Lung (tissue), 11 donors: ENCODE measurements at regions not wholly inside any gene's neighbourhood (a gene's known extent, or its start where the extent isn't known, plus 50 kb on each side); places are given as distances from the start of the nearest gene placed in this dataset.

Experiments
- ATAC-seq: fragments of 200-7000 bp; cut with Tn5 transposase; one replicate; pipeline ENCODE4 v1.9.1; 2020; ENCODE audit warnings: moderate number of reproducible peaks; ENCODE audit not compliant: insufficient read depth, low FRiP score
- DNase-seq, 3 donors: peaks; one replicate each; pipeline ENCODE4 v3.0.0-alpha.2; 2013 to 2017
- H3K27ac ChIP-seq, 2 donors: one replicate each; pipeline ENCODE4 v1.5.1; 2013; ENCODE audit warnings: mild to moderate bottlenecking in 2 of 2, moderate library complexity in 2 of 2, control low read depth in 1 of 2, inconsistent platforms in 1 of 2, low read depth in 1 of 2, low read length in 1 of 2
- H3K27me3 ChIP-seq, 3 donors: one replicate each; pipeline ENCODE4 v1.5.1; 2013; ENCODE audit warnings: low read length in 2 of 3; ENCODE audit not compliant: control insufficient read depth in 3 of 3, insufficient read depth in 3 of 3
- H3K36me3 ChIP-seq, 4 donors: one replicate each; pipeline ENCODE4 v1.5.1; 2013; ENCODE audit warnings: low read length in 4 of 4, mild to moderate bottlenecking in 1 of 4, moderate library complexity in 1 of 4; ENCODE audit not compliant: control insufficient read depth in 4 of 4, insufficient read depth in 4 of 4
- H3K4me1 ChIP-seq, 5 donors: one replicate each; pipeline ENCODE4 v1.5.1; 2013; ENCODE audit warnings: low read length in 5 of 5, mild to moderate bottlenecking in 2 of 5, moderate library complexity in 1 of 5; ENCODE audit not compliant: control insufficient read depth in 5 of 5, insufficient read depth in 5 of 5
- H3K4me3 ChIP-seq: one replicate; pipeline ENCODE4 v1.5.1; 2013; ENCODE audit warnings: mild to moderate bottlenecking, control low read depth, moderate library complexity
- H3K9ac ChIP-seq, 2 donors: one replicate each; pipeline ENCODE4 v1.5.1; 2013; ENCODE audit warnings: low read length in 2 of 2, control low read depth in 1 of 2; ENCODE audit not compliant: insufficient read depth in 1 of 2
- H3K9me3 ChIP-seq, 4 donors: one replicate each; pipeline ENCODE4 v1.5.1; 2013; ENCODE audit warnings: low read length in 3 of 4, mild to moderate bottlenecking in 1 of 4, moderate library complexity in 1 of 4; ENCODE audit not compliant: control insufficient read depth in 4 of 4, insufficient read depth in 3 of 4
- CTCF ChIP-seq: IDR thresholded peaks from 2 replicates; pipeline ENCODE4 v1.5.1; 2012; ENCODE audit warnings: mild to moderate bottlenecking; ENCODE audit errors: control extremely low read depth, extremely low read depth
- whole genome bisulfite sequencing, 2 donors: extraction: QIAGEN DNeasy Blood & Tissue Kit; methylation state at CpG; one replicate each; pipeline ENCODE4 v1.1.7; 2013; 5-methylcytosine and 5-hydroxymethylcytosine counted together
- donor health status: control.
- donor health status: control.
- donor health status: Bipolar disorder and iron deficiency.
- donor health status: healthy.
- donor health status: DM: yes; HTN: yes; CAD: no.

GRCh38 chr7:156499247-156499881, 141.2 kb upstream of the RNF32 start:
- ATAC-seq, result no peak
- WGBS, 2 donors, result 75 to 79% methylated on average over 12 of the region's 12 CpGs

GRCh38 chr7:156497776-156498509, 142.6 kb upstream of the RNF32 start:
- Histone ChIP-seq H3K36me3 (no peaks in the 10 kb centered on the region), H3K9me3 (no peaks in the 10 kb centered on the region), H3K4me3 (no peak overlapping the region), H3K9ac (no peak overlapping the region), H3K4me1 (no peaks in the 10 kb centered on the region), H3K27ac (no peak overlapping the region), H3K27me3 (no peaks in the 10 kb centered on the region)
- DNase-seq, result no peak
- TF ChIP-seq CTCF, result no peak
- ATAC-seq, result no peak
- 89 to 91% methylated on average over 17 of the region's 17 CpGs for WGBS, 2 donors

More at GRCh38 chr7:156499247-156499881, 141.2 kb upstream of the RNF32 start:
- no peaks in the 10 kb centered on the region for H3K9me3 ChIP-seq
- no peak for DNase-seq
- no peaks in the 10 kb centered on the region for H3K36me3 ChIP-seq
- no peak overlapping the region for H3K27ac ChIP-seq
- no peaks in the 10 kb centered on the region for H3K27me3 ChIP-seq
- no peaks in the 10 kb centered on the region for H3K4me1 ChIP-seq
- no peak overlapping the region for H3K9ac ChIP-seq
- no peak overlapping the region for H3K4me3 ChIP-seq
- no peak for TF ChIP-seq CTCF

GRCh38 chr7:156496865-156497264, 143.7 kb upstream of the RNF32 start:
- no peaks in the 10 kb centered on the region for H3K36me3 ChIP-seq
- no peaks in the 10 kb centered on the region for H3K9me3 ChIP-seq
- H3K27ac ChIP-seq, result no peak overlapping the region
- no peak for TF ChIP-seq CTCF
- ATAC-seq, result no peak
- H3K4me3 ChIP-seq, result no peak overlapping the region
- WGBS, 2 donors, result 78 to 93% methylated on average over 8 of the region's 8 CpGs
- H3K4me1 ChIP-seq, result no peaks in the 10 kb centered on the region
- no peaks in the 10 kb centered on the region for H3K27me3 ChIP-seq
- no peak overlapping the region for H3K9ac ChIP-seq
- no peak for DNase-seq
